Dedifferentiated amniotic fluid mesenchymal stem cell (primary cell): ENCODE measurements at regions not wholly inside any gene's neighbourhood (a gene's known extent, or its start where the extent isn't known, plus 50 kb on each side); places are given as distances from the start of the nearest gene placed in this dataset.

Experiments used
- DNase-seq: peaks from one replicate; pipeline ENCODE4 v3.0.0-alpha.2; 2016; ENCODE audit errors: extremely low spot score

- no peak for DNase-seq
Measured at GRCh38 chr20:34163307-34163706, 51.3 kb upstream of the EIF2S2 start.

- DNase-seq, result no peak
Measured at GRCh38 chr20:34164381-34164984, 52.4 kb upstream of the EIF2S2 start.

GRCh38 chr20:34165018-34165619, 53.1 kb upstream of the EIF2S2 start:
- no peak for DNase-seq

- DNase-seq, result no peak
Measured at GRCh38 chr20:34171640-34172039, 59.6 kb upstream of the EIF2S2 start.

GRCh38 chr20:34172926-34173325, 60.9 kb upstream of the EIF2S2 start:
- DNase-seq, result no peak

- DNase-seq, result no peak
Measured at GRCh38 chr20:34175079-34175478, 63.0 kb upstream of the EIF2S2 start.

GRCh38 chr20:34175879-34176278, 63.8 kb upstream of the EIF2S2 start:
- no peak for DNase-seq

GRCh38 chr20:34177052-34177451, 64.2 kb upstream of the ASIP start:
- DNase-seq, result no peak

GRCh38 chr20:34179637-34180360, 61.4 kb upstream of the ASIP start:
- no peak for DNase-seq

- peak; percentile 38 for DNase-seq
Measured at GRCh38 chr20:34180460-34181120, 60.6 kb upstream of the ASIP start.

- no peak for DNase-seq
Measured at GRCh38 chr20:34181484-34181883, 59.7 kb upstream of the ASIP start.

- DNase-seq, result peak; percentile 26
Measured at GRCh38 chr20:34185766-34186620, 55.2 kb upstream of the ASIP start.

- DNase-seq, result no peak
Measured at GRCh38 chr20:34189572-34190163, 51.6 kb upstream of the ASIP start.

GRCh38 chr20:34190262-34190661, 51.0 kb upstream of the ASIP start:
- no peak for DNase-seq

GRCh38 chr20:34190679-34191090, 50.5 kb upstream of the ASIP start:
- peak; percentile 84 for DNase-seq
